OCI-LY3 (cell line): ENCODE measurements at regions not wholly inside any gene's neighbourhood (a gene's known extent, or its start where the extent isn't known, plus 50 kb on each side); places are given as distances from the start of the nearest gene placed in this dataset.

Experiments used
- EZH2phosphoT487 ChIP-seq: fragments of 200-600 bp; shearing (Covaris generic); IDR thresholded peaks from 2 replicates; pipeline ENCODE4 v1.6.1; 2018; ENCODE audit warnings: antibody characterized with exemption, mixed run types, low read depth
- TF ChIP-seq, protein P1 (sequence below): fragments of 200-600, 300-600 bp; sonication (generic); IDR thresholded peaks from 2 replicates; pipeline ENCODE4 v1.5.1; 2014; ENCODE audit warnings: antibody characterized with exemption, low read length, low read depth

DNA sequence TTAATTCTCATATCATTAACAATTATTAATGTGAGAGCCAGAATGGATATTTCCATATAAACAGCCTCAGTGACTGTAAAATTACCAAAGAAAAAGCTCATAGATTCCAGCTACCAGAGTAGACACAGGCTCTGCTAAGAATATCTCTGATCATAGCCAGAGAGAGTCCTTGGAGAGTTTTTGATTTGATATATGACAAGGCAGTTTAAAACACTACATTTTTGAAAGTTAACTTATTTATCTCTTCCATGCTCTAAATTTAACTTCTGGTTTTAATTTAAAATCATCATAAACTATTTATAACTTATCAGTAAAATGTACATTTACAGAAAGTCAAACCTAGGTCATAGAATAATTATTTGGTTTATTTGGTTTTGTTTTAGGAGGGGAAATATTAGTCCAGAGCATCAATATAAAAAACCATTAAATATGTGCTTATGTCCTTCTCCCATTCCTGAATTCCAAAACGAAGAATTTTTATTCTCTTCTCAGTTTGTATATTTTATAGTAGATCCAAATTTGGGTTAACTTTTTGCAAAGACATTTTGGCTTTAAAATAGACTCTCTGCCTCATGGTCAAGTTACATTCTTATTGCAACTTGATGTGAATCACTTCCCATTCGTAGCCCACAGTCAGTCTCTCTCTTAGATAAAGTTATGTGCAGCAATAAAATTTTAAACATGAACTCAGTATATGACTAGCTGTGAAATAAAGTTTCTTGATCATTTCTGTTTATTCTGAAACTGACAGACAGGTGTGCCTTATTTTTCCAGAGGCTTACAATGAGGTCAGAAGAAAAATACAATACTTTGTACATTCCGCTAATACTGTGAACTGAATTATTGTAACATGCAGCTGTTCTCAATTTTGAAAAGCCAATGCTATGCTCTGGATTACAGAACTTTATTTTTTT lies 267.1 kb downstream of the PAPSS1 start:
- TF ChIP-seq, protein P1, sequence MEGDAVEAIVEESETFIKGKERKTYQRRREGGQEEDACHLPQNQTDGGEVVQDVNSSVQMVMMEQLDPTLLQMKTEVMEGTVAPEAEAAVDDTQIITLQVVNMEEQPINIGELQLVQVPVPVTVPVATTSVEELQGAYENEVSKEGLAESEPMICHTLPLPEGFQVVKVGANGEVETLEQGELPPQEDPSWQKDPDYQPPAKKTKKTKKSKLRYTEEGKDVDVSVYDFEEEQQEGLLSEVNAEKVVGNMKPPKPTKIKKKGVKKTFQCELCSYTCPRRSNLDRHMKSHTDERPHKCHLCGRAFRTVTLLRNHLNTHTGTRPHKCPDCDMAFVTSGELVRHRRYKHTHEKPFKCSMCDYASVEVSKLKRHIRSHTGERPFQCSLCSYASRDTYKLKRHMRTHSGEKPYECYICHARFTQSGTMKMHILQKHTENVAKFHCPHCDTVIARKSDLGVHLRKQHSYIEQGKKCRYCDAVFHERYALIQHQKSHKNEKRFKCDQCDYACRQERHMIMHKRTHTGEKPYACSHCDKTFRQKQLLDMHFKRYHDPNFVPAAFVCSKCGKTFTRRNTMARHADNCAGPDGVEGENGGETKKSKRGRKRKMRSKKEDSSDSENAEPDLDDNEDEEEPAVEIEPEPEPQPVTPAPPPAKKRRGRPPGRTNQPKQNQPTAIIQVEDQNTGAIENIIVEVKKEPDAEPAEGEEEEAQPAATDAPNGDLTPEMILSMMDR: no peak
- TF ChIP-seq EZH2phosphoT487: no peak
